Loucy (cell line): ENCODE measurements at regions not wholly inside any gene's neighbourhood (a gene's known extent, or its start where the extent isn't known, plus 50 kb on each side); places are given as distances from the start of the nearest gene placed in this dataset.

Experiments used
- H2AFZ ChIP-seq: fragments of 200-600 bp; sonication (generic); 2 replicates; pipeline ENCODE4 v1.6.0; 2016; ENCODE audit warnings: antibody characterized with exemption, mild to moderate bottlenecking, low read length, moderate library complexity
- H3F3A ChIP-seq: fragments of 200-600 bp; 2 replicates; pipeline ENCODE4 v1.6.0; 2016; ENCODE audit warnings: antibody characterized with exemption, low read depth, mild to moderate bottlenecking
- H3K27me3 ChIP-seq: fragments of 200-600 bp; sonication (generic); 2 replicates; pipeline ENCODE4 v1.6.1; 2014; ENCODE audit warnings: low read length, mild to moderate bottlenecking; ENCODE audit not compliant: insufficient read depth, poor library complexity, severe bottlenecking
- H3K36me3 ChIP-seq: fragments of 200-600 bp; sonication (generic); 2 replicates; pipeline ENCODE4 v1.6.1; 2016; ENCODE audit warnings: low read length; ENCODE audit not compliant: insufficient read depth
- H3K4me1 ChIP-seq: fragments of 200-600 bp; sonication (generic); 2 replicates; pipeline ENCODE4 v1.5.1; 2014; ENCODE audit warnings: low read length, mild to moderate bottlenecking; ENCODE audit not compliant: insufficient read depth, poor library complexity, severe bottlenecking
- H3K4me2 ChIP-seq: fragments of 200-600 bp; sonication (generic); 2 replicates; pipeline ENCODE4 v1.6.0; 2014; ENCODE audit warnings: antibody characterized with exemption, low read length, low read depth, mild to moderate bottlenecking; ENCODE audit not compliant: poor library complexity, severe bottlenecking
- H3K4me3 ChIP-seq: fragments of 200-600 bp; sonication (generic); 2 replicates; pipeline ENCODE4 v1.5.1; 2014; ENCODE audit warnings: low read length, mild to moderate bottlenecking, mixed read lengths; ENCODE audit not compliant: poor library complexity, severe bottlenecking
- H3K79me2 ChIP-seq: fragments of 200-600 bp; sonication (generic); 2 replicates; pipeline ENCODE4 v1.6.1; 2014; ENCODE audit warnings: low read length; ENCODE audit not compliant: insufficient read depth
- H3K9ac ChIP-seq: fragments of 200-600 bp; sonication (generic); 2 replicates; pipeline ENCODE4 v1.6.0; 2014; ENCODE audit warnings: mild to moderate bottlenecking, low read depth, low read length, moderate library complexity; ENCODE audit not compliant: poor library complexity, severe bottlenecking
- H3K9me2 ChIP-seq: fragments of 200-600 bp; sonication (generic); replicated peaks from 2 replicates; pipeline ENCODE4 v1.6.1; 2016; ENCODE audit warnings: low read depth, low read length, mixed read lengths
- H3K9me3 ChIP-seq: fragments of 200-600 bp; sonication (generic); 2 replicates; pipeline ENCODE4 v1.6.1; 2014; ENCODE audit warnings: mild to moderate bottlenecking, antibody characterized with exemption, low read length, low read depth; ENCODE audit not compliant: insufficient read depth
- H4K20me1 ChIP-seq: fragments of 200-600 bp; sonication (generic); 2 replicates; pipeline ENCODE4 v1.6.0; 2014; ENCODE audit warnings: antibody characterized with exemption, low read length, mild to moderate bottlenecking; ENCODE audit not compliant: insufficient read depth, poor library complexity, severe bottlenecking
- EZH2phosphoT487 ChIP-seq: fragments of 200-600 bp; IDR thresholded peaks from 2 replicates; pipeline ENCODE4 v1.6.1; 2018; ENCODE audit warnings: antibody characterized with exemption, mild to moderate bottlenecking, moderate library complexity, borderline replicate concordance
- TF ChIP-seq, protein P1 (sequence below): fragments of 200-600 bp; sonication (generic); conservative IDR thresholded peaks from 2 replicates; pipeline ENCODE4 v1.5.1; 2014; ENCODE audit warnings: mild to moderate bottlenecking, antibody characterized with exemption, low read length

DNA sequence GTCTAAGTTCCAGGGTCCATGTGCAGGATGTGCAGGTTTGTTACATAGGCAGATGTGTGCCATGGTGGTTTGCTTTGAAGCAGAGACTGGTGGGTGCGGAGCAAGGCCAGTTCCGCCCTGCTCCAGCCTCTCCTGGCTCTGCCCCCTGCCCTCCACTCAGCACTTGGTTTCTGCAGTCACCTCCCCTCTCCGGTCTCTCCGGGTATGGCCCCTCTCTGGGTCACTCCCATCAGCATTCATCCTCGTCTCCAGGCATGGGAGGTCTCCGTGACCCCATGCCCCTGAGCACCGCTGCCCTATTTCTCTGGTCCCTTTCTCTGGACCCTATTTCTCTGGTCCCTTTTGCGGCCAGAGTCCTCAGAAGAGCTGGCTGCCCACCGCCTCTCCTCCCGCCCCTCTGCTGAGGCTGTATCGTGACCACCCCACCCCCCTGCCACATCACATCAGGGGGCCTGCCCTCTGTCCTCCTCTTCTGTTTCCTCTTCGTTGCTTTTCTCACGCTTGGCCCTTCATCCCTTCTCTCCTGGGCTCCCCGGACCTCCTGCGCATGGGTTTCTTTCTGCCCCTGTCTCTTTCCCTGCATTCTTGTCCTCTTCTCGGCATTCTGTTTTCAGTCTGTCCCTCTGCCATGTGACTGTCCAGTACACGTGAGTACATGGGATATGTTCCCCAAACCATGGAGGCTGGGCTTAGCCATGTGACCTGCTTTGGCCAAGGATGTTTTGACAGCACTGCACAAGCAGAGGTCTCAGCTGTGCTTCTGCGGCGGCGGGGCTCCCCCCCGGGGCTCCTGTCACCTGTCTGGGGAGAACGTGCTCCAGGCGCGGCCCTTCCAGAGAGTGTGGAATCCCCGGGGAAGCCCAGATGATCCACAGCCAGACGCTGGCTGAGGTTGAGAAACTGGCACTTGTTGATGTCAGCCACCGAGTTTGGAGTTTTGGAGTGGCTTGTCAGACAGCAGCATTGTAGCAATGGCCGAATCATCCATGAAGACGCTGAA is 54.4 kb upstream of the C1orf174 start:
- Histone ChIP-seq H3K9me2 (no peaks in the 10 kb centered on the region), H2AFZ (no peak overlapping the region), H3K4me2 (no peak overlapping the region), H3K4me3 (no peak overlapping the region), H3F3A (no peaks in the 10 kb centered on the region), H3K27me3 (no peaks in the 10 kb centered on the region), H4K20me1 (no peaks in the 10 kb centered on the region), H3K9ac (no peak overlapping the region), H3K79me2 (no peaks in the 10 kb centered on the region), H3K36me3 (no peaks in the 10 kb centered on the region), H3K9me3 (no peaks in the 10 kb centered on the region), H3K4me1 (no peaks in the 10 kb centered on the region)
- TF ChIP-seq, protein P1, sequence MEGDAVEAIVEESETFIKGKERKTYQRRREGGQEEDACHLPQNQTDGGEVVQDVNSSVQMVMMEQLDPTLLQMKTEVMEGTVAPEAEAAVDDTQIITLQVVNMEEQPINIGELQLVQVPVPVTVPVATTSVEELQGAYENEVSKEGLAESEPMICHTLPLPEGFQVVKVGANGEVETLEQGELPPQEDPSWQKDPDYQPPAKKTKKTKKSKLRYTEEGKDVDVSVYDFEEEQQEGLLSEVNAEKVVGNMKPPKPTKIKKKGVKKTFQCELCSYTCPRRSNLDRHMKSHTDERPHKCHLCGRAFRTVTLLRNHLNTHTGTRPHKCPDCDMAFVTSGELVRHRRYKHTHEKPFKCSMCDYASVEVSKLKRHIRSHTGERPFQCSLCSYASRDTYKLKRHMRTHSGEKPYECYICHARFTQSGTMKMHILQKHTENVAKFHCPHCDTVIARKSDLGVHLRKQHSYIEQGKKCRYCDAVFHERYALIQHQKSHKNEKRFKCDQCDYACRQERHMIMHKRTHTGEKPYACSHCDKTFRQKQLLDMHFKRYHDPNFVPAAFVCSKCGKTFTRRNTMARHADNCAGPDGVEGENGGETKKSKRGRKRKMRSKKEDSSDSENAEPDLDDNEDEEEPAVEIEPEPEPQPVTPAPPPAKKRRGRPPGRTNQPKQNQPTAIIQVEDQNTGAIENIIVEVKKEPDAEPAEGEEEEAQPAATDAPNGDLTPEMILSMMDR: no peak
- no peak for TF ChIP-seq EZH2phosphoT487

DNA sequence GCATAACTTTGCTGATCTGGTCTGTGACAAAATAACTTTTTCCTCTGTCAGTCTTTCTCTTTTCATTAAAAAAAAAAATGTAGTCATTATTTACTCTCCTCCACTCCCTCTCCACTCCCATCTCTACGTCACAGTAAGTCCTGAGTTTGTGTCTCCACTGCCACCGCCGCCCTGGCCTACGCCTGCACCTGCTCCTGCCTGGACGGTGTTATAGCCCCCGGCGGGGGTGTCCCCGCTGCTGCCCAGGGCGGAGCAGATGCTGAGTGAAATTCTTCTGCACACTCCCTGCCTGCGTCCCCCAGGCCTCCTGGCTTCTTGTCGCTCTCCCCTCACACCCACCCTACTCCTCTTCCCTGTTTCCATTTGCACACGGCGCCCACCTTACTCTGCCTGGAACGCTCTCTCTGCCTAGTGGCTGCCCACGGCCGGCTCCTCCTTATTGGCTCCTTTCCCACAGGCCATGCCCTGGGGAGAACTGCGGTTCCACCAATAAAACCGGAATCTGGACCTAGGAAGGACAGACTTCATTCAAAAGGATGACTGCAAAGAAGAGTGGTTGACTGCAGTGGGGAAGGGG is 55.2 kb upstream of the C1orf174 start:
- H3K36me3 ChIP-seq: no peaks in the 10 kb centered on the region
- H3K4me2 ChIP-seq: no peak overlapping the region
- no peak overlapping the region for H3K9ac ChIP-seq
- H4K20me1 ChIP-seq: no peaks in the 10 kb centered on the region
- no peak overlapping the region for H3K4me3 ChIP-seq
- TF ChIP-seq, protein P1: no peak
- no peak for TF ChIP-seq EZH2phosphoT487
- no peaks in the 10 kb centered on the region for H3K4me1 ChIP-seq
- H3K79me2 ChIP-seq: no peaks in the 10 kb centered on the region
- no peaks in the 10 kb centered on the region for H3K9me2 ChIP-seq
- no peaks in the 10 kb centered on the region for H3F3A ChIP-seq
- H2AFZ ChIP-seq: no peak overlapping the region
- H3K9me3 ChIP-seq: no peaks in the 10 kb centered on the region
- no peaks in the 10 kb centered on the region for H3K27me3 ChIP-seq

DNA sequence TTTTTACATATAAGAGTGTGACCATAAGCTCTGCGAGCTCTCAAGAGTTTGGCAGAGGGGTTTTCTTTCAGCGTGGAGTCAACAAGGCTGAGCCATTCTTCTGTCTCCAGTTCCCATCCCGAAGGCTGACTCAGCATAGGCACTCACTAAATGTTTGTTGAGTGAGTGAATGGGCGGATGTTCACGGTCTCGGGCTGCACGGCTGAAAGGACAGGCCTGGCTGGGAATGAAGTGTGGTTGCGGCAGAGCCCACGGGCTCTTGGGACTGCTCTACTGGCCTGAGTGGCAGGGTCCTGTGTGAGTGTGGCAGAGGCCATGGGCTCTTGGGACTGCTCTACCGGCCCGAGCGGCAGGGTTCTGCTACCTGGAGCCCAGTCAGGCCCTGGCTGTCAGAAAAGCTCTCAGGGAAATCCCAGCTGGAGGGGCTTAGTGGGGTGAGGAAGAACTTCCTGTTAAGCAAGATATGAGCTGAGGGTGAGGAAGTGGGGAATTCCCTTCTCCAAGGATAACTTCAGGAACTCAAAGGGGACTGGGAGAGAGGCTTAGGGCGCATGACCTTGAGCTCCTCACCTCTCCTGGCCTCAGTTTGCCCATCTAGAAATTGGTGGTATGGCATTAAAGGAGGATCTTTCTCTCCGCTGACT is 56.6 kb upstream of the C1orf174 start:
- Histone ChIP-seq H3K4me3 (no peak overlapping the region), H3K4me1 (no peaks in the 10 kb centered on the region), H3K9me2 (no peaks in the 10 kb centered on the region), H3K79me2 (no peaks in the 10 kb centered on the region), H3F3A (no peaks in the 10 kb centered on the region), H3K9ac (no peak overlapping the region), H3K36me3 (no peaks in the 10 kb centered on the region), H4K20me1 (no peaks in the 10 kb centered on the region), H3K4me2 (no peak overlapping the region), H3K27me3 (no peaks in the 10 kb centered on the region), H2AFZ (no peak overlapping the region), H3K9me3 (no peaks in the 10 kb centered on the region)
- TF ChIP-seq, protein P1: no peak
- no peak for TF ChIP-seq EZH2phosphoT487
